Astrocyte of the spinal cord (primary cell): ENCODE measurements at regions not wholly inside any gene's neighbourhood (a gene's known extent, or its start where the extent isn't known, plus 50 kb on each side); places are given as distances from the start of the nearest gene placed in this dataset.

ENCODE experiments used
- DNase-seq: peaks from one replicate; pipeline ENCODE4 v3.0.0; 2011; ENCODE audit warnings: low read depth, low spot score
- H3K4me3 ChIP-seq: 2 replicates; pipeline ENCODE4 v1.5.1; 2011; ENCODE audit warnings: low read depth, mild to moderate bottlenecking, low read length, moderate library complexity
- in situ Hi-C: cut with HindIII; loops from 2 replicates; pipeline ENCODE4 v1.10.0; 2017; ENCODE audit warnings: low sequenced_read_pairs
- TF ChIP-seq, protein P1 (sequence below): IDR thresholded peaks from 2 replicates; pipeline ENCODE4 v1.5.1; 2012; ENCODE audit warnings: low read depth, mild to moderate bottlenecking, low read length, inconsistent platforms

DNA sequence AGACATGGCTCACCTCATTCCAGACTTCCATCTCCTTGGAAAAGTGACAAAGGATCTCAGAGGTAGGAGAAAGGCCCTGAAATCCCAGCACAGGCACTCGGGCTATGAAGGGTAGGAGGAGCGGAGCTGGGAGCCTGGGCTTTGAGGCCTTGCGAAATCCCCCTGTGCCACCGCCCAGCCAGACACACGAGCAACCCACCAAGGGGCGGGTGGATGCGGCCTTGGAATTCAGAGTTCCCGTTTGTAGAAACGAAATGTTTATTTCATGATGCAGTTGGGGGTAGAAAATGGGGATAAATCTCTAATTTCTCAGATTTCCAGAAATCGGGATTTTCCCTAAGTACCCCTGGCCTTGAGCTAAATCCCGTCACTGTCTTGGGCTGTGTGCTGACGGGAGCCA, 177.1 kb upstream of the HDAC4 start:
- in situ Hi-C loops, result no loop called here
- H3K4me3 ChIP-seq, result no peak overlapping the region
- TF ChIP-seq, protein P1, sequence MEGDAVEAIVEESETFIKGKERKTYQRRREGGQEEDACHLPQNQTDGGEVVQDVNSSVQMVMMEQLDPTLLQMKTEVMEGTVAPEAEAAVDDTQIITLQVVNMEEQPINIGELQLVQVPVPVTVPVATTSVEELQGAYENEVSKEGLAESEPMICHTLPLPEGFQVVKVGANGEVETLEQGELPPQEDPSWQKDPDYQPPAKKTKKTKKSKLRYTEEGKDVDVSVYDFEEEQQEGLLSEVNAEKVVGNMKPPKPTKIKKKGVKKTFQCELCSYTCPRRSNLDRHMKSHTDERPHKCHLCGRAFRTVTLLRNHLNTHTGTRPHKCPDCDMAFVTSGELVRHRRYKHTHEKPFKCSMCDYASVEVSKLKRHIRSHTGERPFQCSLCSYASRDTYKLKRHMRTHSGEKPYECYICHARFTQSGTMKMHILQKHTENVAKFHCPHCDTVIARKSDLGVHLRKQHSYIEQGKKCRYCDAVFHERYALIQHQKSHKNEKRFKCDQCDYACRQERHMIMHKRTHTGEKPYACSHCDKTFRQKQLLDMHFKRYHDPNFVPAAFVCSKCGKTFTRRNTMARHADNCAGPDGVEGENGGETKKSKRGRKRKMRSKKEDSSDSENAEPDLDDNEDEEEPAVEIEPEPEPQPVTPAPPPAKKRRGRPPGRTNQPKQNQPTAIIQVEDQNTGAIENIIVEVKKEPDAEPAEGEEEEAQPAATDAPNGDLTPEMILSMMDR, result no peak
- DNase-seq, result no peak

DNA sequence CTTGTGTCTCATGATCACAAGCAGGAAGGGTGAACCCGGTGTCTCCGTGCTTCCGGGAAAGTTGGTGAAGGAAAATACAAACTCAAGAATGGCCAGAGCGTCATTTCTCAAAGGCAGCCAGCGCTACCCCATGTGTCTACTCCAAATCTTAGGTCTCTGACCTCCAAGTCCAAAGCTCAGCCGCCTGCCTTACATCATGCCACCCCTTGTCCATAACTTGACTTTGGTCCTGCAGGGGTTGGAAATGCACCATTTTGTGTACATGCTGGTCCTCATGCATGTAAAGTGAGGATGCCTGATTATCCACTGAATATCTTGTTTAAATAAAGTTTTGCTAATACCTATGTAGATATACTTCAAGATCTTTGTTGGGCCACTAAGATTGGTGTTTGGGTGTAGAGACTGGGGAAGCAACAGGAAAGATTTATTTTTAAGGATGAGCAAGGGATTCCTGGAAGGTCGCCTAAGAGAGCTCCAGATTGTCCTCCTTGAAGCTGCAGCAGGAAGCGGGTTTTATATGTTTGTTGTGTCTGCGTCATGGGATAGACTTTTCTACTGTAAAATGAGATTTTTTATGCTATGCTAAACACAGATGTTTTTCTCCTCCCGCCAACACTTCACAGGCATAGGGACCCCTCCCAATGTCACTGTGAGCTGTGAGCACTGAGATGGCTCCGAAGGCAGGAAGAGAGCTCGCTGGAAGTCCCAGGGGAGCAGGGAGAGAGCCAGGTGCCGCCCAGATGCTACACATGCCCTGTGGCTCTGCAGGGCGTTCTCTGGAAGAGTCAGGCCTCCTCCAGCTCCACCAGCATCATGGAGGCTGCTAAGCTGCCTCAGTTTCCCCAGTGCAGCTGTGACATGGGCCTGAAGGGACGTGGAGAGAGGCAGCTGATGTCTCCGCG, 176.2 kb upstream of the HDAC4 start:
- no peak overlapping the region for H3K4me3 ChIP-seq
- in situ Hi-C loops, result no loop called here
- TF ChIP-seq, protein P1, result no peak
- DNase-seq, result no peak

DNA sequence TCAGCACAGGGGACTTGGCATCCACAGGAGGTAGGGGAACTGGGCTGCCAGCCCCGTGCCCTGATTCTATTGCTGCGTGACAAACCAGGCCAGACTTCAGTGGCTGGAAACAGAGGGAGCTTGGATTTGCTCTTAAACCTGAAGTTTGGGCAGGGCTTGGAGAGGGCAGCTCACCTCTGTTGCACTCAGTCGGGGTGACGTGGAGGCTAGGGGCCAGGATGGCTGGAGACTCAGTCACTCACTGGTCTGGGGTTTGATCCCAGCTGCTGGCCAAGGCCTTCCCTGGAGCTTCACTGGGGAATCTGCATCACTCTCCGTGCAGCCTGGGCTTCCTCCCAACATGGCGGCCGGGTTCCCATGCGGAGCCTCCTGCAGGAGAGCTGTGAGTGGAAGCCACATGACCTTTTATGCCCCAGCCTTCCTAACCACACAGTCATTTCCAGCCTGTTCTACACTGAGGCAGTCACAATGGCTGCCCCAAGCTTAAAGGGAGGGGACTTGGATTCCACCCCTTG, 175.2 kb upstream of the HDAC4 start:
- DNase-seq, result no peak
- in situ Hi-C loops, result no loop called here
- TF ChIP-seq, protein P1, result no peak
- no peak overlapping the region for H3K4me3 ChIP-seq

DNA sequence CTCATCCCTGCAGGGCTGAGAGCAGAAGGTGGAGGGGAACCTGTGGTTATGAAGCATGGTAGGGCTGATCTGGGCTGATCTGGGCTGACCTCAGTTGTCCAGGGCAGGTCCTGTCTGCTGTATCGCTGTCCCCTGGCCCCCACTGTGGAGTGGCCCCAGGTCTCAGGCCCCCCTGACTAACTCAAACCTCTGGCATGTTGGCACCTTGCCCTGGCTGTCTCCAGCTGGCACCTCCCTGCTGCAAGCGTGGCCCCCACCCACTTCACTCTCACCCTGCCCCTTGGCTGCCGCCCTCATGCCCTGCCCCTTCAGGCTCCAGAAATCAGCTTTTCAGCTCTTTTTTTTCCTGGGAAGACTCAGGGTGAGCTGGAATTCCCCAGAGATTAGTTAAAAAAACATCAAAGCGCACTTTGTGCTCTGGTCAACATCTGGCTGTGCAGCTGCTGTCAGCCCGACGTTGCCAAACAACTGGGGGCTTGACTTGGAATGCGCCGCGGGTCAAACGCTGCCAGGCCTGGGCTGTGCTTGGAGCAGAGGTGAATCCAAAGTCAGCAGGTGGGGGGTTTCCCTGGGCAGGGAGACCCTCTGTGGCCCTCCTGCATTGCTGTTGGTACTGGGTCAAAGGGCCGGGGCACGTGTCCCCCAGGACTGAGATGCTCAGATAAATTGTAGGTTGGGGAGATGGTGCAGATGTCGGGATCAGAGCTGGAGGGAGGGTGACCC, 173.8 kb upstream of the HDAC4 start:
- in situ Hi-C loops, result no loop called here
- H3K4me3 ChIP-seq, result no peak overlapping the region
- TF ChIP-seq, protein P1, result no peak
- no peak for DNase-seq

DNA sequence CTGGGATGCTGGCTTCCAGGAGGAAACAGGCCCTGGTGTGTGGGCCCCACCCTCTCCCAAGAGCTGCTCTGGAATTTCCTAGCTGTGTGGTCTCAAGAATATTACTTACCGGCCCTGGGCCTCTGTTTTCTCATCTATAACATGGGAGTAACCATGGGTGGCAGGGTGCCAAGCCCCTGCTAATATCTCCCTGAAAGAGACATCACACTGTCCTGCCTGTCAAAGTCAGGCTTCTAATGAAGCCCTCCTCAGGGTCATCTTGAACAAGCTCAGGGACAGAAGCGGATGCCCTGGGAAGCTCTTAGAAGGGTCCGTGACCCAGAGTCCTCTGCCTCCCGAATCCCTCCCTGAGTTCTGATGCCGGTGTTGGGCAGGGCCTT, 173.2 kb upstream of the HDAC4 start:
- H3K4me3 ChIP-seq, result no peak overlapping the region
- in situ Hi-C loops, result no loop called here
- TF ChIP-seq, protein P1, result no peak
- no peak for DNase-seq

DNA sequence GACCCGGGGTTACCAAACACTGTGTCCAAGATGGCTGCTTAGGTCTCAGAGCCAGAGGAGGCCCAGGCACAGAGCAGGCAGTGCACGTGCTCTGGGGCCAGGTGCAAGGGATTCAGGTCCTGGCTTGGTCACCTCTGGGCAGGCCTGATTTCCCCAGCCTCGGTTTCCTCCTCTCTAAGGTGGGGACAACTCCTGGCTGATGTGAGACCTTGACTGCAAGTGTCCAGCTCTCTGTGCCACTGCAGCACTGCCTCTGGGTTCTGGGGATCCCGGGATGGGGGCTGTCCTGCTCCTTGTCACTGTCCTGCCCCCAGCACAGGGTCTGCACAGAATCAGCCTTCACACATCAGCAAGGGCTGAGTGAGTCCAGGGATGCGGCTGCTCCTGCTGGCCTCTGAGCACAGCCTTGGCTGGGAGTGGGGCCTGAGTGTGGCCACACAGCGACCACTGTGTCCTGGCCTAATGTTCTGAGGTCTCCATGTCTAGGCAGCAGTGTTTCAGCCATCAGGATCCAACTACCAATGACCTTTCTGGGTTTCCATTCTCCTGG, 170.2 kb upstream of the HDAC4 start:
- TF ChIP-seq, protein P1, result no peak
- no peak for DNase-seq
- no peak overlapping the region for H3K4me3 ChIP-seq
- in situ Hi-C loops, result no loop called here
